Skin epidermis (tissue), 12 donors: ENCODE measurements at regions not wholly inside any gene's neighbourhood (a gene's known extent, or its start where the extent isn't known, plus 50 kb on each side); places are given as distances from the start of the nearest gene placed in this dataset.

Experiments used
- H3K27ac ChIP-seq, 21 experiments: fragments of 200-600 bp; sonication (generic) in 11 of 21; one replicate each; pipeline ENCODE4 v1.5.0; 2020; ENCODE audit warnings: mild to moderate bottlenecking in 3 of 21, inconsistent platforms in 2 of 21, moderate library complexity in 2 of 21
- H3K4me3 ChIP-seq, 7 experiments: fragments of 200-600 bp; sonication (generic) in 2 of 7; one replicate each; pipeline ENCODE4 v1.5.0; 2020; ENCODE audit warnings: inconsistent platforms in 2 of 7, mild to moderate bottlenecking in 2 of 7, moderate library complexity in 1 of 7

DNA sequence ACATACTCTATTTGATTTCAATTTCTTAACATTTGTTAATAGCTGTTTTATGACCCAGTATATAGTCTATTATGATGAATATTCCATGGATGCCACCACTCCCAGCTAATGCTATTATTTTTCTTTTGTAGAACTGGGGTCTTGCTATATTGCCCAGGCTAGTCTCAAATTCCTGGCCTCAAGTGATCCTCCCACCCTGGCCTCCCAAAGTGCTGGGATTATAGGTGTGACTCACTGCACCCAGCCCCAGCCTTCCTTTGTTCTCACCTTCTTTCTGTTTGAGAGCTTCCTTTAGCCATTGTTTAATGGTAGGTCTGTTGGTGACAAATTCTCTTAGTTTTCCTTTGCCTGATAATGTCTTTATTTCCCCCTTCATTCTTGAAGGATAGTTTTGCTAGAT lies 52.9 kb upstream of the AMOTL1 start:
- H3K4me3 ChIP-seq, result no peak overlapping the region

DNA sequence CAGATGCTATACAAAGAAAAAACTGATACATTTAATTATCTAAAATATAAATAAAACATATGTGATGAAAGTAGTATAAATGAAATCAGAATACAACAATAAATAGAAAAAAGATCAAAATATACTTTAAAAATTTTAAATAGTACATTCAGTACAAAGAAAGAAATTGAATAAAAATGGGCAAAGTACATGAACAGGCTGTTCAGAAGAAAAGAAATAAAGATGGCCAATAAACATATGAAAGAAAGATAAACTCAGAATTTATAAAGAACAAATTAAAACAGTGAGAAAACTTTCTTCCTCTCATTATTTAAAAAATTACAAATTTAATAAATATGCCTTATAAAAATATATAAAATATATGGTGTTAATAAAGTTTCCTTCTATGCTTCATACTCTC lies 50.5 kb upstream of the AMOTL1 start:
- no peak overlapping the region for H3K4me3 ChIP-seq

More for the DNA sequence above, 52.9 kb upstream of the AMOTL1 start:
- no peak overlapping the region for H3K27ac ChIP-seq

More for the DNA sequence above, 50.5 kb upstream of the AMOTL1 start:
- no peak overlapping the region for H3K27ac ChIP-seq
